22Rv1 (cell line): ENCODE measurements at regions not wholly inside any gene's neighbourhood (a gene's known extent, or its start where the extent isn't known, plus 50 kb on each side); places are given as distances from the start of the nearest gene placed in this dataset.
"Not testable (repeated sequence)": the region's sequence is repeated elsewhere in the genome, so short reads cannot be mapped to it uniquely, and the experiment has no call there.

ENCODE experiments used
- H3K27ac ChIP-seq: fragments of 450-650 bp; 2 replicates; pipeline ENCODE4 v1.5.1; 2017
- ZFX ChIP-seq: fragments of 450-650 bp; IDR thresholded peaks from 2 replicates; pipeline ENCODE4 v1.6.1; 2017; ENCODE audit warnings: antibody characterized with exemption, borderline replicate concordance
- TF ChIP-seq, protein P1 (sequence below): fragments of 450-650 bp; IDR thresholded peaks from 2 replicates; pipeline ENCODE4 v1.5.1; 2017; ENCODE audit warnings: mild to moderate bottlenecking

DNA sequence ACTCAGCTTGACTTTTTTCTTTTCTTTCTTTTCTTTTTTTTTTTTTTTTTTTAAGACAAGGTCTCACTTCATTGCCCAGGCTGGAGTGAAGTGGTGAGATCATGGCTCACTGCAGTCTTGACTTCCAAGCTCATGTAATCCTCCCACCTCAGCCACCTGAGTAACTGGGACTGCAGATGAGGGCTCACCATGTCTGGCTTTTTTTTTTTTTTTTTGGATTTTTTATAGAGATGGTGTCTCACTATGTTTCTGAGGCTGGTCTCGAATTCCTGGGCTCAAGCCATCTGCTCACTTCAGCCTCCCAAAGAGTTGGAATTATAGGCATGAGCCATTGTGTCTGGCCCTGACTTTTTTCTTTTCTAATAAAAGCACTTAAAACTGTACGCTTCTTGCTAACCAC, 358.2 kb upstream of the IGFBP3 start:
- no peak for TF ChIP-seq ZFX
- TF ChIP-seq, protein P1, sequence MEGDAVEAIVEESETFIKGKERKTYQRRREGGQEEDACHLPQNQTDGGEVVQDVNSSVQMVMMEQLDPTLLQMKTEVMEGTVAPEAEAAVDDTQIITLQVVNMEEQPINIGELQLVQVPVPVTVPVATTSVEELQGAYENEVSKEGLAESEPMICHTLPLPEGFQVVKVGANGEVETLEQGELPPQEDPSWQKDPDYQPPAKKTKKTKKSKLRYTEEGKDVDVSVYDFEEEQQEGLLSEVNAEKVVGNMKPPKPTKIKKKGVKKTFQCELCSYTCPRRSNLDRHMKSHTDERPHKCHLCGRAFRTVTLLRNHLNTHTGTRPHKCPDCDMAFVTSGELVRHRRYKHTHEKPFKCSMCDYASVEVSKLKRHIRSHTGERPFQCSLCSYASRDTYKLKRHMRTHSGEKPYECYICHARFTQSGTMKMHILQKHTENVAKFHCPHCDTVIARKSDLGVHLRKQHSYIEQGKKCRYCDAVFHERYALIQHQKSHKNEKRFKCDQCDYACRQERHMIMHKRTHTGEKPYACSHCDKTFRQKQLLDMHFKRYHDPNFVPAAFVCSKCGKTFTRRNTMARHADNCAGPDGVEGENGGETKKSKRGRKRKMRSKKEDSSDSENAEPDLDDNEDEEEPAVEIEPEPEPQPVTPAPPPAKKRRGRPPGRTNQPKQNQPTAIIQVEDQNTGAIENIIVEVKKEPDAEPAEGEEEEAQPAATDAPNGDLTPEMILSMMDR, result no peak
- no peak overlapping the region for H3K27ac ChIP-seq

DNA sequence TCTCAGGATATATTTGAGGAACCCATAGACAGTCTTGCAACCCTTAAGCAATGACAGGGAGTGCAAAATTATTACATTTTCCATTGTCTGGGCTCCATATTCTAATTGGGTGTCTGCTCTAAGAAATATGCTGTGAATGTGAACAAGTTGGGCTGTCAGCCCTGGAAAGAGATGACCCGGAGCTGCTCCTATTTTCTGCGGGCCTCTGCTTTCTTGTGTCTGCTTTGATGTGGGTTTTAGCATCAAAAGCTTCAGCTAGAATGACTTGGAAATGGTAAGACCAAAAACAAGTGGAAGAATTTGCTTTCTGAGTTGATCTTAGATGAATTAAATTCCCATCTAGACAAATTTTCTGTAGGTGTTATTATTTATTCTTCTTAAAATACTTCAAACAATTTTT, 343.6 kb upstream of the IGFBP3 start:
- no peak for TF ChIP-seq ZFX
- TF ChIP-seq, protein P1, result no peak
- no peak overlapping the region for H3K27ac ChIP-seq

DNA sequence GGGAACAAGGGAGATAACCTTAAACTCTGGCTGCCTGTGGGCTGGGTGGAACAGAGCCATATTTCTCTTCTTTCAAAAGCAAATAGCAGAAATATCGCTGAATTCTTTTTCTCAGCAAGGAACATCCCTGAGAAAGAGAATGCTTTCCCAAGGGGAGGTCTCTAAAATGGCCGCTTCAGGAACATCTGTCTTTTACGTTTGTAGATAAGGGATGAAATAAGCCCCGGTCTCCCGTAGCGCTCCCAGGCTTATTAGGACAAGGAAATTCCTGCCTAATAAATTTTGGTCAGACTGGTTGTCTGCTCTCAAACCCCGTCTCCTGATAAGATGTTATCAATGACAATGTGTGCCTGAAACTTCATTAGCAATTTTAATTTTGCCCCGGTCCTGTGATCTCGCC, 340.6 kb upstream of the IGFBP3 start:
- H3K27ac ChIP-seq, result not testable (repeated sequence)

DNA sequence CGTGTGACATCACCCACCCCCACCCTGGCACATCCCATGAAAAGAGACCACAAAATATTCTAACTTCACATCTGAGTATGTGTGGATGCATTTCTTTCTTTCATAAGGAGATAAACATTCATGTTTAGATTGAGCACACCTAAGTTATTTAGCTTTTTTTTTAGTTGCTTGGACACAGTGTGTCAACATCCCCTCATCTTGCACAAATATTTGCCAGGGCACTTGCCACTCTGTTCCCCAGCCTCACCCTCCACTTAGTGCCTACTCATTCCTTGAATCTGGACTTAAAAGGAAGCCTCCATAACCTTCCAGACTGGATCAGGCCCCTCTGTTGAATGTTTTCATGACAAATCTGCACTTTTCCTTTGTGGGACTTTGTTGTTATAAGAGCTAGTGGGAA, 338.9 kb upstream of the IGFBP3 start:
- peak overlapping the region; percentile 9; the same call in 1 of the 2 replicates for H3K27ac ChIP-seq
- TF ChIP-seq, protein P1, result no peak
- no peak for TF ChIP-seq ZFX

DNA sequence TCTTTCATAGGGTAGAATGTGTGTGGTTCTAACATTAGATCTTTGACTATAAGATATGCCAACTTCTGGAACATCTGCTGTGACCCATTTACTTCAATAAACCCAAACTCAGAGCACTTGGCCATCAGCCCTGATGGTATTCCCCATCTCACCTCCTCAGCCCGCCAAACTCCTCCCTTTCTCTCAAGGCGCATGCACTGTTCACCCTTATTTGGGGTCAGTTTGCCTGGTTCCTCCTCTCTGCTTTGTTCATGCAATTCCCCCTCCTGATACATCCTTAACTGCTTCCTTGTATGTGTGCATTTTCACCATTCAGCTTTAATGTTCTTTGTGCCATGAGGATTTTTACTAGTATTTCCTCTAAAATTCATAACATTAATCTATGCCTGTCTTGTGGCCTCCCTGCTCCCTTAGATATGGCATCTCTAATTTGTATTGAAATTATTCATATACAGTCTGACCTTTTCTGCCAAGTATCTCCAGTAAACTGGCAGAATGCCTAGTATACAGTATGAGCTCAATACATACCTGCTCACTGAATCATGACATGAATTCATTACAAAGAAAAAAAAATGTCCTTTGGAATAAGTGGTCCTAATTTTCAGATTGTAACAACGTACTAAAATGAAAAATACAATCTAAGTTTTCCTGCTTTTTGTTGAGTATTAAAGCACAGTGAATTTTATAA, 336.8 kb upstream of the IGFBP3 start:
- H3K27ac ChIP-seq, result no peak overlapping the region
- TF ChIP-seq, protein P1, result no peak
- no peak for TF ChIP-seq ZFX

DNA sequence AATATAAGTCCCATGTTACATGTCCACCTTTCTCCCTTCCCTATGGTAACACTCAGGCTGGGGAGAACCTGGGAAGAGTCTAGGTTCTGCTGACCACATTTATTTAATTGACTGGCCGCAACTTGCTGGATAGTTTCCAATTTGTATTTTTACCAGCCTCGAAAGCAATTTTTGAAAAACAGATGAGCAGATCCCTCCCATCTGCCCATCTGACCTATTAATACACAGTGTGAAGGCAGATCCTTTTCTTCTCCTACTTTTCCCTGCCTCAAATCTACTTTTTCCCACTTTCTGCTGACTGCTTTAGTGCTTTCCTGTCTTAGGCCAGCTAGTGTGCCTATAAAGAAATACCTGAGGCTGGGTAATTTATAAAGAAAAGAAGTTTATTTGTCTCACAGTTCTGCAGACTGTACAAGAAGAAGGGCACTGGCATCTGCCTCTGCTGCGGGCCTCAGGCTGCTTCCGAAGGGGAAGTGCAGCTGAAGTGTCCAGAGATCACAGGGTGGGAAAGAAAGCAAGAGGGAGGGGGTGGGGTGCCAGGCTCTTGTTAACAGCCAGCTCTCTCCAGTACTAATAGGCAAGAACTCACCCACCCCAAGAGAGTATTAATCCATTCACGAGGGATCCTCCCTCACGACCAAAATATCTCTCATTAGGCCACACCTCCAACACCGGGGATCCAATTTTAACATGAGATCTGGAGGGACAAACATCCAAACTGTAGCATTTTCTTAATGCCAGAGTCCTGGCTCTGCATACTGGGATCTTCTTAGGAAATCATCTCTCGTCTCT, 336.0 kb upstream of the IGFBP3 start:
- TF ChIP-seq ZFX, result no peak
- TF ChIP-seq, protein P1, result no peak

DNA sequence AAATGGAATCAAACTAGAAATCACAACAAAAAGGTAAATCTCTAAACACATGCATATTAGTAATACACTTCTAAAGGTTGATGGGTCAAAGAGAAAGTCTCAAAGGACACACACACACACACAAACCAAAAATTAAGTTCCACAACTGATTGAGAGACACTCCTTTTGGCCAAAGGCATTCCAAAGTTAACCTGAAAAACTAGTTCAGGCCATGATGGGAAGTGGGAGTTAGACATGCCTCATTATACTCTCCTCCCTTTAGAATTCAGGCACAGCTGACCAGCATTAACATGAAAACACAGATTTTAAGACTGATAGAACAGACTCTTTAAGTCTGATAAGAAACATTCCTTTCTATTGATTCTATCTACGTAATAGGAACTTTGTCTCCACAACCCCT, 332.4 kb upstream of the IGFBP3 start:
- TF ChIP-seq, protein P1, result no peak
- TF ChIP-seq ZFX, result no peak
- H3K27ac ChIP-seq, result no peak overlapping the region

More for the DNA sequence above, 336.0 kb upstream of the IGFBP3 start:
- no peak overlapping the region for H3K27ac ChIP-seq
